ENCODE measurements at regions not wholly inside any gene's neighbourhood (a gene's known extent, or its start where the extent isn't known, plus 50 kb on each side); places are given as distances from the start of the nearest gene placed in this dataset.

- no peak for TF ChIP-seq POLR2AphosphoS5 (IDR thresholded peaks at IDR 0.05; ENCODE audit: insufficient read depth in 1 of 2, low read depth in 1 of 2)
- no peak for TF ChIP-seq CTCF (IDR thresholded peaks at IDR 0.05)
- no peak for TF ChIP-seq POLR2A (IDR thresholded peaks at IDR 0.05)
Measured at GRCh38 chr14:45364565-45365156, 111.7 kb upstream of the MIS18BP1 start.
